ENCODE measurements at regions not wholly inside any gene's neighbourhood (a gene's known extent, or its start where the extent isn't known, plus 50 kb on each side); places are given as distances from the start of the nearest gene placed in this dataset.
"Not testable (repeated sequence)": the region's sequence is repeated elsewhere in the genome, so short reads cannot be mapped to it uniquely, and the experiment has no call there.

GRCh38 chr15:95785276-95785675 is 545.2 kb upstream of the NR2F2 start:
- H3K4me3 ChIP-seq (ENCODE audit: low read length); H3K9ac ChIP-seq (ENCODE audit: low read length); H3K4me1 ChIP-seq (ENCODE audit: control insufficient read depth, insufficient read depth, low read length); H3K27me3 ChIP-seq (ENCODE audit: control insufficient read depth, insufficient read depth, low read length); H3K36me3 ChIP-seq (ENCODE audit: control insufficient read depth, insufficient read depth, low read length); H3K9me3 ChIP-seq (ENCODE audit: control insufficient read depth, low read length): not testable (repeated sequence)

- Histone ChIP-seq H3K27me3 (ENCODE audit: control insufficient read depth, insufficient read depth, low read length) (no peaks in the 10 kb centered on the region), H3K4me1 (ENCODE audit: control insufficient read depth, insufficient read depth, low read length) (no peaks in the 10 kb centered on the region), H3K4me3 (ENCODE audit: low read length) (no peak overlapping the region)
These were observed 537.3 kb upstream of the NR2F2 start for GRCh38 chr15:95793231-95793630.

GRCh38 chr15:95795386-95795785 is 535.1 kb upstream of the NR2F2 start:
- H3K9ac ChIP-seq (ENCODE audit: low read length): no peak overlapping the region
- no peak overlapping the region for H3K4me3 ChIP-seq (ENCODE audit: low read length)
- no peaks in the 10 kb centered on the region for H3K4me1 ChIP-seq (ENCODE audit: control insufficient read depth, insufficient read depth, low read length)
- H3K9me3 ChIP-seq (ENCODE audit: control insufficient read depth, low read length): no peaks in the 10 kb centered on the region
- no peaks in the 10 kb centered on the region for H3K36me3 ChIP-seq (ENCODE audit: control insufficient read depth, insufficient read depth, low read length)
- no peaks in the 10 kb centered on the region for H3K27me3 ChIP-seq (ENCODE audit: control insufficient read depth, insufficient read depth, low read length)

More at GRCh38 chr15:95793231-95793630, 537.3 kb upstream of the NR2F2 start:
- Histone ChIP-seq H3K36me3 (ENCODE audit: control insufficient read depth, insufficient read depth, low read length) (no peaks in the 10 kb centered on the region), H3K9me3 (ENCODE audit: control insufficient read depth, low read length) (no peaks in the 10 kb centered on the region), H3K9ac (ENCODE audit: low read length) (no peak overlapping the region)

GRCh38 chr15:95799286-95800200 is 531.0 kb upstream of the NR2F2 start:
- no peaks in the 10 kb centered on the region for H3K4me1 ChIP-seq (ENCODE audit: control insufficient read depth, insufficient read depth, low read length)
- no peaks in the 10 kb centered on the region for H3K9me3 ChIP-seq (ENCODE audit: control insufficient read depth, low read length)
- no peak overlapping the region for H3K9ac ChIP-seq (ENCODE audit: low read length)
- H3K4me3 ChIP-seq (ENCODE audit: low read length): no peak overlapping the region
- H3K36me3 ChIP-seq (ENCODE audit: control insufficient read depth, insufficient read depth, low read length): no peaks in the 10 kb centered on the region
- no peaks in the 10 kb centered on the region for H3K27me3 ChIP-seq (ENCODE audit: control insufficient read depth, insufficient read depth, low read length)

GRCh38 chr15:95804484-95804883 is 526.0 kb upstream of the NR2F2 start:
- no peaks in the 10 kb centered on the region for H3K36me3 ChIP-seq (ENCODE audit: control insufficient read depth, insufficient read depth, low read length)
- H3K27me3 ChIP-seq (ENCODE audit: control insufficient read depth, insufficient read depth, low read length): no peaks in the 10 kb centered on the region
- H3K4me3 ChIP-seq (ENCODE audit: low read length): no peak overlapping the region
- no peaks in the 10 kb centered on the region for H3K4me1 ChIP-seq (ENCODE audit: control insufficient read depth, insufficient read depth, low read length)
- H3K9ac ChIP-seq (ENCODE audit: low read length): no peak overlapping the region
- no peaks in the 10 kb centered on the region for H3K9me3 ChIP-seq (ENCODE audit: control insufficient read depth, low read length)

- Histone ChIP-seq H3K4me1 (ENCODE audit: control insufficient read depth, insufficient read depth, low read length) (no peaks in the 10 kb centered on the region), H3K27me3 (ENCODE audit: control insufficient read depth, insufficient read depth, low read length) (no peaks in the 10 kb centered on the region), H3K9me3 (ENCODE audit: control insufficient read depth, low read length) (no peaks in the 10 kb centered on the region), H3K4me3 (ENCODE audit: low read length) (no peak overlapping the region), H3K9ac (ENCODE audit: low read length) (no peak overlapping the region), H3K36me3 (ENCODE audit: control insufficient read depth, insufficient read depth, low read length) (no peaks in the 10 kb centered on the region)
These were observed 518.0 kb upstream of the NR2F2 start for GRCh38 chr15:95812491-95812890.

- Histone ChIP-seq H3K36me3 (ENCODE audit: control insufficient read depth, insufficient read depth, low read length) (no peaks in the 10 kb centered on the region), H3K9me3 (ENCODE audit: control insufficient read depth, low read length) (no peaks in the 10 kb centered on the region), H3K4me1 (ENCODE audit: control insufficient read depth, insufficient read depth, low read length) (no peaks in the 10 kb centered on the region), H3K4me3 (ENCODE audit: low read length) (no peak overlapping the region), H3K27me3 (ENCODE audit: control insufficient read depth, insufficient read depth, low read length) (no peaks in the 10 kb centered on the region), H3K9ac (ENCODE audit: low read length) (no peak overlapping the region)
These were observed 515.6 kb upstream of the NR2F2 start for GRCh38 chr15:95814908-95815307.

- no peak overlapping the region for H3K4me3 ChIP-seq (ENCODE audit: low read length)
These were observed 513.9 kb upstream of the NR2F2 start for GRCh38 chr15:95816591-95816990.

GRCh38 chr15:95822961-95823360 is 507.5 kb upstream of the NR2F2 start:
- H3K27me3 ChIP-seq (ENCODE audit: control insufficient read depth, insufficient read depth, low read length): no peaks in the 10 kb centered on the region
- no peak overlapping the region for H3K4me3 ChIP-seq (ENCODE audit: low read length)
- H3K36me3 ChIP-seq (ENCODE audit: control insufficient read depth, insufficient read depth, low read length): no peaks in the 10 kb centered on the region
- H3K9me3 ChIP-seq (ENCODE audit: control insufficient read depth, low read length): no peaks in the 10 kb centered on the region
- H3K4me1 ChIP-seq (ENCODE audit: control insufficient read depth, insufficient read depth, low read length): no peaks in the 10 kb centered on the region
- no peak overlapping the region for H3K9ac ChIP-seq (ENCODE audit: low read length)

More at GRCh38 chr15:95816591-95816990, 513.9 kb upstream of the NR2F2 start:
- H3K36me3 ChIP-seq (ENCODE audit: control insufficient read depth, insufficient read depth, low read length): no peaks in the 10 kb centered on the region
- H3K9me3 ChIP-seq (ENCODE audit: control insufficient read depth, low read length): no peaks in the 10 kb centered on the region
- no peaks in the 10 kb centered on the region for H3K27me3 ChIP-seq (ENCODE audit: control insufficient read depth, insufficient read depth, low read length)
- no peaks in the 10 kb centered on the region for H3K4me1 ChIP-seq (ENCODE audit: control insufficient read depth, insufficient read depth, low read length)
- no peak overlapping the region for H3K9ac ChIP-seq (ENCODE audit: low read length)

GRCh38 chr15:95825208-95825607 is 505.3 kb upstream of the NR2F2 start:
- Histone ChIP-seq H3K9ac (ENCODE audit: low read length) (no peak overlapping the region), H3K9me3 (ENCODE audit: control insufficient read depth, low read length) (no peaks in the 10 kb centered on the region), H3K27me3 (ENCODE audit: control insufficient read depth, insufficient read depth, low read length) (no peaks in the 10 kb centered on the region), H3K4me1 (ENCODE audit: control insufficient read depth, insufficient read depth, low read length) (no peaks in the 10 kb centered on the region), H3K4me3 (ENCODE audit: low read length) (no peak overlapping the region), H3K36me3 (ENCODE audit: control insufficient read depth, insufficient read depth, low read length) (no peaks in the 10 kb centered on the region)

- no peaks in the 10 kb centered on the region for H3K9me3 ChIP-seq (ENCODE audit: control insufficient read depth, low read length)
- no peaks in the 10 kb centered on the region for H3K4me1 ChIP-seq (ENCODE audit: control insufficient read depth, insufficient read depth, low read length)
- no peaks in the 10 kb centered on the region for H3K36me3 ChIP-seq (ENCODE audit: control insufficient read depth, insufficient read depth, low read length)
- no peak overlapping the region for H3K4me3 ChIP-seq (ENCODE audit: low read length)
- H3K27me3 ChIP-seq (ENCODE audit: control insufficient read depth, insufficient read depth, low read length): no peaks in the 10 kb centered on the region
- H3K9ac ChIP-seq (ENCODE audit: low read length): no peak overlapping the region
These were observed 504.7 kb upstream of the NR2F2 start for GRCh38 chr15:95825671-95826411.

All from mucosa of stomach (tissue), 1 donor.